ENCODE measurements at regions not wholly inside any gene's neighbourhood (a gene's known extent, or its start where the extent isn't known, plus 50 kb on each side); places are given as distances from the start of the nearest gene placed in this dataset.

- no peak for TF ChIP-seq CTCF (conservative IDR thresholded peaks at IDR 0.05; ENCODE audit: low read length)
- TF ChIP-seq EZH2phosphoT487 (IDR thresholded peaks at IDR 0.05; ENCODE audit: borderline replicate concordance, low read depth, low read length), result no peak
These were observed 207.1 kb downstream of the LRRN1 start for GRCh38 chr3:4006288-4006687.
